ENCODE measurements at regions not wholly inside any gene's neighbourhood (a gene's known extent, or its start where the extent isn't known, plus 50 kb on each side); places are given as distances from the start of the nearest gene placed in this dataset.

DNA sequence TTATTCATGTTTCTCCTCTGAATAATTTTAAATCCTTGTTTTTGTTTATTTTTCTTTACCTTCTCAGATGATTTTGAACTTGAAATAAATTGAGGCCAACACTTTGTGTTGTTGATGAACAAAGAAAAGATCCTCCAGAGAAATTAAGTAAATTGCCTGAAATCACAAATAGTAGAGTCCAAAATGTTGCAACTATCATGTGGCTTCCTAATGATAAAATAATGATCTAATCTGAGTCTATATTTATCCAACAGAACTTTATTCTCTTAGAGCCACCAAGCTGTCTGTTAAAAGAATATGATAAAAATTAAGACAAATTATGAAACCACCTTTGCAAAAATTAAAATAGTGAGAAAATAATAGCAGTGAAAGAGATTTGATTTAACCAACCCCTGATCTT, 132.2 kb upstream of the SPEF2 start:
- H3K4me2 ChIP-seq (ENCODE audit: low read depth, low read length, poor library complexity, severe bottlenecking), result no peak overlapping the region
- H3K27ac ChIP-seq (ENCODE audit: low read depth, low read length), result no peak overlapping the region
- no peak overlapping the region for H2AFZ ChIP-seq (ENCODE audit: low read depth, low read length, severe bottlenecking)
- no peaks in the 10 kb centered on the region for H3K27me3 ChIP-seq (ENCODE audit: low read length)
- H3K9me3 ChIP-seq (ENCODE audit: insufficient read depth, low read length), result no peaks in the 10 kb centered on the region
- no peaks in the 10 kb centered on the region for H3K79me2 ChIP-seq (ENCODE audit: insufficient read depth, low read length)
- H3K9me2 ChIP-seq (replicated peaks; ENCODE audit: insufficient read depth, low read length), result no peaks in the 10 kb centered on the region
- H3K36me3 ChIP-seq (ENCODE audit: low read length), result no peaks in the 10 kb centered on the region
- H3K4me3 ChIP-seq (ENCODE audit: insufficient read depth, low read length, poor library complexity, severe bottlenecking), result no peak overlapping the region
- no peaks in the 10 kb centered on the region for H3F3A ChIP-seq (ENCODE audit: insufficient read depth)
- TF ChIP-seq, protein P1, sequence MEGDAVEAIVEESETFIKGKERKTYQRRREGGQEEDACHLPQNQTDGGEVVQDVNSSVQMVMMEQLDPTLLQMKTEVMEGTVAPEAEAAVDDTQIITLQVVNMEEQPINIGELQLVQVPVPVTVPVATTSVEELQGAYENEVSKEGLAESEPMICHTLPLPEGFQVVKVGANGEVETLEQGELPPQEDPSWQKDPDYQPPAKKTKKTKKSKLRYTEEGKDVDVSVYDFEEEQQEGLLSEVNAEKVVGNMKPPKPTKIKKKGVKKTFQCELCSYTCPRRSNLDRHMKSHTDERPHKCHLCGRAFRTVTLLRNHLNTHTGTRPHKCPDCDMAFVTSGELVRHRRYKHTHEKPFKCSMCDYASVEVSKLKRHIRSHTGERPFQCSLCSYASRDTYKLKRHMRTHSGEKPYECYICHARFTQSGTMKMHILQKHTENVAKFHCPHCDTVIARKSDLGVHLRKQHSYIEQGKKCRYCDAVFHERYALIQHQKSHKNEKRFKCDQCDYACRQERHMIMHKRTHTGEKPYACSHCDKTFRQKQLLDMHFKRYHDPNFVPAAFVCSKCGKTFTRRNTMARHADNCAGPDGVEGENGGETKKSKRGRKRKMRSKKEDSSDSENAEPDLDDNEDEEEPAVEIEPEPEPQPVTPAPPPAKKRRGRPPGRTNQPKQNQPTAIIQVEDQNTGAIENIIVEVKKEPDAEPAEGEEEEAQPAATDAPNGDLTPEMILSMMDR (IDR thresholded peaks at IDR 0.05; ENCODE audit: insufficient read depth, low read length, poor library complexity, severe bottlenecking), result no peak
- no peak for TF ChIP-seq EZH2phosphoT487 (conservative IDR thresholded peaks at IDR 0.05; ENCODE audit: low read length)
- H4K20me1 ChIP-seq (ENCODE audit: low read depth, low read length), result no peaks in the 10 kb centered on the region
- H3K9ac ChIP-seq (ENCODE audit: low read length), result no peak overlapping the region

DNA sequence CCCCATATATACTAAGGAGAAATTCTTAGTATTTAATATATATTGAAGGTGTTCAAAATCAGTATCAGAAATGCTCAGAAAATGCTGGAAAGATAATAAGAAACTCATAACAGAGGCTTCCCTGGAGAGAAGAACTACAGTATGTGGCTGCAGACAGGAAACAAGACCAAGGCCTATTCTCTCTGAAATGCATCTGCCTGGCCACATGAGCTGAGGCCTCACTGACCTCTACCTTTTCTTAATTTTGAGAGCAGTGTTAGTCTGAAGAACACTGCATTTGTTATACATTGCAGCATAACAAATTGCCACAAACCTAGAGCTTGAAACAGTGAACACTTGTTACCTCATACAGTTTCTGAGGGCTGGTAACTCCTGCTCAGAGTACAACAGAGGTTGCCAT, 133.4 kb upstream of the SPEF2 start:
- Histone ChIP-seq H3K9me2 (replicated peaks; ENCODE audit: insufficient read depth, low read length) (no peaks in the 10 kb centered on the region), H3K4me2 (ENCODE audit: low read depth, low read length, poor library complexity, severe bottlenecking) (no peak overlapping the region), H3K9me3 (ENCODE audit: insufficient read depth, low read length) (no peaks in the 10 kb centered on the region), H3F3A (ENCODE audit: insufficient read depth) (no peaks in the 10 kb centered on the region), H3K9ac (ENCODE audit: low read length) (no peak overlapping the region), H3K4me3 (ENCODE audit: insufficient read depth, low read length, poor library complexity, severe bottlenecking) (no peak overlapping the region), H2AFZ (ENCODE audit: low read depth, low read length, severe bottlenecking) (no peak overlapping the region), H3K27ac (ENCODE audit: low read depth, low read length) (no peak overlapping the region), H4K20me1 (ENCODE audit: low read depth, low read length) (no peaks in the 10 kb centered on the region), H3K79me2 (ENCODE audit: insufficient read depth, low read length) (no peaks in the 10 kb centered on the region), H3K36me3 (ENCODE audit: low read length) (no peaks in the 10 kb centered on the region), H3K27me3 (ENCODE audit: low read length) (no peaks in the 10 kb centered on the region)
- TF ChIP-seq, protein P1 (IDR thresholded peaks at IDR 0.05; ENCODE audit: insufficient read depth, low read length, poor library complexity, severe bottlenecking), result no peak
- no peak for TF ChIP-seq EZH2phosphoT487 (conservative IDR thresholded peaks at IDR 0.05; ENCODE audit: low read length)

DNA sequence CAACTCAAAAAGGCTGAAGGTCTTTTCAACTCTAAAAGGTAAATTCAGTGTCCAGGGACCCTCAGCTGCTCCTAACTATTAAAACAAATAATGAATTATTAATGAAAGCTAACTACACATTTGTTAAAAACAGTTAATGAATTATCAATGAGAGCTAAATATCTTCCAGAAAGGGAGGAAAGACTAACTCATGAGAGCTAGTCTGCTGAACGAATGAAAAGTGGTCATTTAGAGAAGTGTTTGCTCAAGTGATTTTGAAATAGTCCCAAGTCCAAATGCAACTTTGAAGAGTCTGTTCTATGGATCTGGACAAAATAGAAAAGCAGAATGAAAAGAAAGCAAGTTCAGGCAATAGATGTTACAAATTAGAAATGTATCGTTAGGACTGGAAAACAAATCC, 133.9 kb upstream of the SPEF2 start:
- Histone ChIP-seq H3K9me3 (ENCODE audit: insufficient read depth, low read length) (no peaks in the 10 kb centered on the region), H3K9ac (ENCODE audit: low read length) (no peak overlapping the region), H3K27me3 (ENCODE audit: low read length) (no peaks in the 10 kb centered on the region), H3K9me2 (replicated peaks; ENCODE audit: insufficient read depth, low read length) (no peaks in the 10 kb centered on the region), H3K36me3 (ENCODE audit: low read length) (no peaks in the 10 kb centered on the region), H3K79me2 (ENCODE audit: insufficient read depth, low read length) (no peaks in the 10 kb centered on the region), H2AFZ (ENCODE audit: low read depth, low read length, severe bottlenecking) (no peak overlapping the region), H3F3A (ENCODE audit: insufficient read depth) (no peaks in the 10 kb centered on the region), H3K27ac (ENCODE audit: low read depth, low read length) (no peak overlapping the region), H3K4me3 (ENCODE audit: insufficient read depth, low read length, poor library complexity, severe bottlenecking) (no peak overlapping the region), H4K20me1 (ENCODE audit: low read depth, low read length) (no peaks in the 10 kb centered on the region), H3K4me2 (ENCODE audit: low read depth, low read length, poor library complexity, severe bottlenecking) (no peak overlapping the region)
- no peak for TF ChIP-seq EZH2phosphoT487 (conservative IDR thresholded peaks at IDR 0.05; ENCODE audit: low read length)
- TF ChIP-seq, protein P1 (IDR thresholded peaks at IDR 0.05; ENCODE audit: insufficient read depth, low read length, poor library complexity, severe bottlenecking), result no peak

DNA sequence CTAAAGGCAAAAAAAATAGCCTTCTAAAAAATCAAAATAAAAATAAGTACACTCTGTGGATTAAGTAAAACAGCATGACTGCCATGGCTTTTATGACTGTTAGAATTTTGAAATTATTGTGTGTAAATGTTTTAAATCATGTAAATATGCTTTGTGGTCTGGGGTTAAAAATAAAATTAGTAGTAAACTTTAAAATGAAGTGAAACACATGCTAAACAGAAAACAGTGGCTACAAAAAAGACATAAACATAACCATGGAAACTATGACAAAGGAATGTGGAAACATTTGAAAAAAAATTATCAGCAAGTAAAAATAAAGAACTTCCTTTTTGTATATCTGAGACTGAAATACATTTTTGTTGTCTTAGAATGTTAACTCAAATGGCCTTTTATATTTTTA, 134.5 kb upstream of the SPEF2 start:
- no peaks in the 10 kb centered on the region for H3K36me3 ChIP-seq (ENCODE audit: low read length)
- H3K9me3 ChIP-seq (ENCODE audit: insufficient read depth, low read length), result no peaks in the 10 kb centered on the region
- no peak overlapping the region for H3K9ac ChIP-seq (ENCODE audit: low read length)
- no peak for TF ChIP-seq EZH2phosphoT487 (conservative IDR thresholded peaks at IDR 0.05; ENCODE audit: low read length)
- TF ChIP-seq, protein P1 (IDR thresholded peaks at IDR 0.05; ENCODE audit: insufficient read depth, low read length, poor library complexity, severe bottlenecking), result no peak
- no peak overlapping the region for H3K27ac ChIP-seq (ENCODE audit: low read depth, low read length)
- no peaks in the 10 kb centered on the region for H3K9me2 ChIP-seq (replicated peaks; ENCODE audit: insufficient read depth, low read length)
- H3K4me2 ChIP-seq (ENCODE audit: low read depth, low read length, poor library complexity, severe bottlenecking), result no peak overlapping the region
- no peaks in the 10 kb centered on the region for H3F3A ChIP-seq (ENCODE audit: insufficient read depth)
- no peaks in the 10 kb centered on the region for H3K27me3 ChIP-seq (ENCODE audit: low read length)
- no peak overlapping the region for H2AFZ ChIP-seq (ENCODE audit: low read depth, low read length, severe bottlenecking)
- H4K20me1 ChIP-seq (ENCODE audit: low read depth, low read length), result no peaks in the 10 kb centered on the region
- H3K4me3 ChIP-seq (ENCODE audit: insufficient read depth, low read length, poor library complexity, severe bottlenecking), result no peak overlapping the region
- H3K79me2 ChIP-seq (ENCODE audit: insufficient read depth, low read length), result no peaks in the 10 kb centered on the region
